ENCODE measurements at regions not wholly inside any gene's neighbourhood (a gene's known extent, or its start where the extent isn't known, plus 50 kb on each side); places are given as distances from the start of the nearest gene placed in this dataset.

DNA sequence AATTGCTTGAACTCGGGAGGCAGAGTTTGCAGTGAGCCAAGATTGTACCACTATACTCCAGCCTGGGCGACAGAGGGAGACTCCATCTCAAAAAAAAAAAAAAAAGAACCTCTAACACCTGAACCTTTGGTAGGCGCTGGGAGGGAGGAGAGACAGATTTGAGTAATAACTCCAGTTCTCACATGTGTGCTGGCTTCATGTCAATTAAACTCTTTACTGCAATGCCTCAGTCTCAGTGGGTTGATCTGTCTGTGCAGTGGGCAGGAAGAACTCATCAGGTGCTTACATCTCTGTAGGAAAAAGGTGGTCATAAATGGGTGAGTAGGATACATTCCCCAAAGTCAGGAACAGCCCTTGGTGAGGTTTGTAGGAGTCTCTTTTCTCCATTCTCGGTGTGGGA is 85.1 kb upstream of the ABCC4 start:
- Histone ChIP-seq H3K4me3 (no peak overlapping the region), H3K9me1 (ENCODE audit: control insufficient read depth, insufficient read depth, low read length) (no peaks in the 10 kb centered on the region), H3K27me3 (ENCODE audit: control insufficient read depth in 2 of 2, insufficient read depth in 2 of 2, low read length in 2 of 2) (no peaks in the 10 kb centered on the region; a peak in 2 of 5 replicates), H3K4me1 (replicated peaks in 1 of 2; ENCODE audit: control insufficient read depth in 2 of 2, insufficient read depth in 2 of 2, low read length in 2 of 2) (peaks cover 0 to 7% of the 10 kb centered on the region in 2 experiments; a peak in 3 of 5 replicates), H2AFZ (ENCODE audit: low read depth, low read length) (no peak overlapping the region), H3K36me3 (ENCODE audit: control insufficient read depth, insufficient read depth, low read length) (no peaks in the 10 kb centered on the region), H3K9ac (ENCODE audit: insufficient read depth in 1 of 2, low read depth in 2 of 2, low read length in 2 of 2) (no peak overlapping the region), H3K4me2 (ENCODE audit: insufficient read depth, low read length) (no peak overlapping the region), H3K27ac (ENCODE audit: extremely low read depth, low read depth, low read length) (no peak overlapping the region), H3K9me3 (replicated peaks; ENCODE audit: control insufficient read depth, insufficient read depth, low read depth, low read length) (no peaks in the 10 kb centered on the region), H4K20me1 (replicated peaks; ENCODE audit: control insufficient read depth, insufficient read depth, low read length) (no peaks in the 10 kb centered on the region), H3K79me2 (ENCODE audit: control insufficient read depth, insufficient read depth, low read length) (no peaks in the 10 kb centered on the region)
- BruUV-seq (replicated peaks): no TSS peak
- FAIRE-seq (no peak), DNase-seq (ENCODE audit: extremely low read depth in 1 of 4, low spot score in 3 of 4) (no peak), ATAC-seq (no peak)
- ChIA-PET CTCF (ENCODE audit: low intra/inter-chr PET ratio) (no interaction called here), POLR2A (no interaction called here)
- TF ChIP-seq, protein P1, sequence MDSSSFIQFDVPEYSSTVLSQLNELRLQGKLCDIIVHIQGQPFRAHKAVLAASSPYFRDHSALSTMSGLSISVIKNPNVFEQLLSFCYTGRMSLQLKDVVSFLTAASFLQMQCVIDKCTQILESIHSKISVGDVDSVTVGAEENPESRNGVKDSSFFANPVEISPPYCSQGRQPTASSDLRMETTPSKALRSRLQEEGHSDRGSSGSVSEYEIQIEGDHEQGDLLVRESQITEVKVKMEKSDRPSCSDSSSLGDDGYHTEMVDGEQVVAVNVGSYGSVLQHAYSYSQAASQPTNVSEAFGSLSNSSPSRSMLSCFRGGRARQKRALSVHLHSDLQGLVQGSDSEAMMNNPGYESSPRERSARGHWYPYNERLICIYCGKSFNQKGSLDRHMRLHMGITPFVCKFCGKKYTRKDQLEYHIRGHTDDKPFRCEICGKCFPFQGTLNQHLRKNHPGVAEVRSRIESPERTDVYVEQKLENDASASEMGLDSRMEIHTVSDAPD (CRISPR knock-in tag; IDR thresholded peaks at IDR 0.05): no peak
- TF ChIP-seq FOXA1 (IDR thresholded peaks at IDR 0.05; ENCODE audit: borderline replicate concordance) (no peak), RAD21 (CRISPR knock-in tag; conservative IDR thresholded peaks at IDR 0.05 in 1 of 2, IDR thresholded peaks at IDR 0.05 in 1 of 2) (no peak), ZNF76 (CRISPR knock-in tag; IDR thresholded peaks at IDR 0.05; ENCODE audit: borderline replicate concordance) (no peak), ZNF3 (CRISPR knock-in tag; IDR thresholded peaks at IDR 0.05) (no peak), CREM (IDR thresholded peaks at IDR 0.05; ENCODE audit: low read depth) (no peak), BRD9 (IDR thresholded peaks at IDR 0.05; ENCODE audit: low read depth, partially characterized antibody) (no peak), ZNF354B (CRISPR knock-in tag; IDR thresholded peaks at IDR 0.05) (no peak), HOXB6 (CRISPR knock-in tag; IDR thresholded peaks at IDR 0.05; ENCODE audit: borderline replicate concordance) (no peak), CC2D1A (IDR thresholded peaks at IDR 0.05) (no peak), ESRRA (IDR thresholded peaks at IDR 0.05; ENCODE audit: borderline replicate concordance, low read depth) (no peak)
- TF ChIP-seq, protein P2, sequence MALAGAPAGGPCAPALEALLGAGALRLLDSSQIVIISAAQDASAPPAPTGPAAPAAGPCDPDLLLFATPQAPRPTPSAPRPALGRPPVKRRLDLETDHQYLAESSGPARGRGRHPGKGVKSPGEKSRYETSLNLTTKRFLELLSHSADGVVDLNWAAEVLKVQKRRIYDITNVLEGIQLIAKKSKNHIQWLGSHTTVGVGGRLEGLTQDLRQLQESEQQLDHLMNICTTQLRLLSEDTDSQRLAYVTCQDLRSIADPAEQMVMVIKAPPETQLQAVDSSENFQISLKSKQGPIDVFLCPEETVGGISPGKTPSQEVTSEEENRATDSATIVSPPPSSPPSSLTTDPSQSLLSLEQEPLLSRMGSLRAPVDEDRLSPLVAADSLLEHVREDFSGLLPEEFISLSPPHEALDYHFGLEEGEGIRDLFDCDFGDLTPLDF (CRISPR knock-in tag; IDR thresholded peaks at IDR 0.05): no peak
- WGBS (ENCODE audit: insufficient coverage, low coverage, missing lambda C conversion rate): 62% methylated on average over 2 of the region's 4 CpGs
- in situ Hi-C loops (cut with MboI): loop anchor here (5.0 kb wide), 1 partner anchor 194 kb away; no protein-coding TSS in a partner anchor
- intact Hi-C loops (cut with micrococcal nuclease): no loop called here
